ENCODE measurements at regions not wholly inside any gene's neighbourhood (a gene's known extent, or its start where the extent isn't known, plus 50 kb on each side); places are given as distances from the start of the nearest gene placed in this dataset.

- TF ChIP-seq ZNF462 (CRISPR knock-in tag; IDR thresholded peaks at IDR 0.05) (no peak), EZH2phosphoT487 (IDR thresholded peaks at IDR 0.05; ENCODE audit: unreplicated experiment) (no peak)
Measured at GRCh38 chr11:120007144-120007543, 130.8 kb downstream of the TRIM29 start (continued).

- Histone ChIP-seq H4K20me1 (replicated peaks; ENCODE audit: insufficient read depth) (no peaks in the 10 kb centered on the region), H3K4me1 (ENCODE audit: insufficient read depth) (peaks cover 18% of the 10 kb centered on the region), H3F3A (replicated peaks; ENCODE audit: low read depth) (no peaks in the 10 kb centered on the region), H3K4me2 (no peak overlapping the region), H3K4me3 (no peak overlapping the region), H3K36me3 (ENCODE audit: insufficient read depth) (no peaks in the 10 kb centered on the region), H3K9me2 (ENCODE audit: insufficient read depth) (no peaks in the 10 kb centered on the region), H2AFZ (no peak overlapping the region), H3K79me2 (replicated peaks; ENCODE audit: insufficient read depth) (no peaks in the 10 kb centered on the region), H3K27ac (ENCODE audit: low read depth) (no peak overlapping the region), H3K27me3 (ENCODE audit: insufficient read depth) (no peaks in the 10 kb centered on the region)
- DNase-seq (ENCODE audit: low spot score), result no peak
- H3K9me3 Mint-ChIP-seq, result peaks cover 9% of the 10 kb centered on the region
- H3K27me3 Mint-ChIP-seq (ENCODE audit: insufficient read depth, low read depth, poor library complexity), result peaks cover 7% of the 10 kb centered on the region
- no peaks in the 10 kb centered on the region; the same call in 2 of the 3 replicates for H3K36me3 Mint-ChIP-seq (ENCODE audit: low read depth)
- no peak overlapping the region for H3K27ac Mint-ChIP-seq
- no peak for ATAC-seq
- H3K4me3 Mint-ChIP-seq, result no peak overlapping the region
- peaks cover 25% of the 10 kb centered on the region for H3K4me1 Mint-ChIP-seq
- TF ChIP-seq ZNF114 (CRISPR knock-in tag; IDR thresholded peaks at IDR 0.05), result no peak
- no peak for TF ChIP-seq ZNF331 (CRISPR knock-in tag; IDR thresholded peaks at IDR 0.05; ENCODE audit: low read depth)
- no peak for TF ChIP-seq ZNF462 (CRISPR knock-in tag; IDR thresholded peaks at IDR 0.05)
- TF ChIP-seq EZH2phosphoT487 (IDR thresholded peaks at IDR 0.05; ENCODE audit: unreplicated experiment), result no peak
- TF ChIP-seq, protein P1, sequence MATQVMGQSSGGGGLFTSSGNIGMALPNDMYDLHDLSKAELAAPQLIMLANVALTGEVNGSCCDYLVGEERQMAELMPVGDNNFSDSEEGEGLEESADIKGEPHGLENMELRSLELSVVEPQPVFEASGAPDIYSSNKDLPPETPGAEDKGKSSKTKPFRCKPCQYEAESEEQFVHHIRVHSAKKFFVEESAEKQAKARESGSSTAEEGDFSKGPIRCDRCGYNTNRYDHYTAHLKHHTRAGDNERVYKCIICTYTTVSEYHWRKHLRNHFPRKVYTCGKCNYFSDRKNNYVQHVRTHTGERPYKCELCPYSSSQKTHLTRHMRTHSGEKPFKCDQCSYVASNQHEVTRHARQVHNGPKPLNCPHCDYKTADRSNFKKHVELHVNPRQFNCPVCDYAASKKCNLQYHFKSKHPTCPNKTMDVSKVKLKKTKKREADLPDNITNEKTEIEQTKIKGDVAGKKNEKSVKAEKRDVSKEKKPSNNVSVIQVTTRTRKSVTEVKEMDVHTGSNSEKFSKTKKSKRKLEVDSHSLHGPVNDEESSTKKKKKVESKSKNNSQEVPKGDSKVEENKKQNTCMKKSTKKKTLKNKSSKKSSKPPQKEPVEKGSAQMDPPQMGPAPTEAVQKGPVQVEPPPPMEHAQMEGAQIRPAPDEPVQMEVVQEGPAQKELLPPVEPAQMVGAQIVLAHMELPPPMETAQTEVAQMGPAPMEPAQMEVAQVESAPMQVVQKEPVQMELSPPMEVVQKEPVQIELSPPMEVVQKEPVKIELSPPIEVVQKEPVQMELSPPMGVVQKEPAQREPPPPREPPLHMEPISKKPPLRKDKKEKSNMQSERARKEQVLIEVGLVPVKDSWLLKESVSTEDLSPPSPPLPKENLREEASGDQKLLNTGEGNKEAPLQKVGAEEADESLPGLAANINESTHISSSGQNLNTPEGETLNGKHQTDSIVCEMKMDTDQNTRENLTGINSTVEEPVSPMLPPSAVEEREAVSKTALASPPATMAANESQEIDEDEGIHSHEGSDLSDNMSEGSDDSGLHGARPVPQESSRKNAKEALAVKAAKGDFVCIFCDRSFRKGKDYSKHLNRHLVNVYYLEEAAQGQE (IDR thresholded peaks at IDR 0.05; ENCODE audit: unreplicated experiment), result no peak
- no peak for TF ChIP-seq EZH2 (IDR thresholded peaks at IDR 0.05; ENCODE audit: low read depth, unreplicated experiment)
Measured at GRCh38 chr11:120004723-120005122, 133.2 kb downstream of the TRIM29 start.
